ENCODE measurements at regions not wholly inside any gene's neighbourhood (a gene's known extent, or its start where the extent isn't known, plus 50 kb on each side); places are given as distances from the start of the nearest gene placed in this dataset.
A peak's percentile ranks its signal among the peaks of the same experiment; 100 is the strongest.

GRCh38 chr17:70006159-70006558, 68.9 kb upstream of the KCNJ16 start:
- H3K4me3 ChIP-seq (ENCODE audit: low read depth, low read length) = no peak overlapping the region
- no peak for TF ChIP-seq CTCF (IDR thresholded peaks at IDR 0.05; ENCODE audit: low read depth, low read length)
- peak; percentile 23 for DNase-seq (ENCODE audit: low read depth, low spot score)
- in situ Hi-C loops (cut with HindIII; ENCODE audit: low sequenced_read_pairs) = no loop called here

GRCh38 chr17:70011750-70012149, 63.3 kb upstream of the KCNJ16 start:
- in situ Hi-C loops (cut with HindIII; ENCODE audit: low sequenced_read_pairs) = no loop called here
- TF ChIP-seq CTCF (IDR thresholded peaks at IDR 0.05; ENCODE audit: low read depth, low read length) = no peak
- no peak for DNase-seq (ENCODE audit: low read depth, low spot score)
- no peak overlapping the region for H3K4me3 ChIP-seq (ENCODE audit: low read depth, low read length)

GRCh38 chr17:70013911-70014310, 61.1 kb upstream of the KCNJ16 start:
- no peak overlapping the region for H3K4me3 ChIP-seq (ENCODE audit: low read depth, low read length)
- peak; percentile 71 for DNase-seq (ENCODE audit: low read depth, low spot score)
- no peak for TF ChIP-seq CTCF (IDR thresholded peaks at IDR 0.05; ENCODE audit: low read depth, low read length)
- in situ Hi-C loops (cut with HindIII; ENCODE audit: low sequenced_read_pairs) = no loop called here

GRCh38 chr17:70017112-70017511, 57.9 kb upstream of the KCNJ16 start:
- no peak overlapping the region for H3K4me3 ChIP-seq (ENCODE audit: low read depth, low read length)
- in situ Hi-C loops (cut with HindIII; ENCODE audit: low sequenced_read_pairs) = no loop called here
- DNase-seq (ENCODE audit: low read depth, low spot score) = no peak
- no peak for TF ChIP-seq CTCF (IDR thresholded peaks at IDR 0.05; ENCODE audit: low read depth, low read length)

- in situ Hi-C loops (cut with HindIII; ENCODE audit: low sequenced_read_pairs) = no loop called here
- no peak overlapping the region for H3K4me3 ChIP-seq (ENCODE audit: low read depth, low read length)
- no peak for DNase-seq (ENCODE audit: low read depth, low spot score)
- no peak for TF ChIP-seq CTCF (IDR thresholded peaks at IDR 0.05; ENCODE audit: low read depth, low read length)
Measured at GRCh38 chr17:70017941-70018340, 57.1 kb upstream of the KCNJ16 start.

- in situ Hi-C loops (cut with HindIII; ENCODE audit: low sequenced_read_pairs) = no loop called here
- no peak for TF ChIP-seq CTCF (IDR thresholded peaks at IDR 0.05; ENCODE audit: low read depth, low read length)
- DNase-seq (ENCODE audit: low read depth, low spot score) = no peak
- H3K4me3 ChIP-seq (ENCODE audit: low read depth, low read length) = no peak overlapping the region
Measured at GRCh38 chr17:70021726-70022125, 53.3 kb upstream of the KCNJ16 start.

- no peak for TF ChIP-seq CTCF (IDR thresholded peaks at IDR 0.05; ENCODE audit: low read depth, low read length)
- no peak for DNase-seq (ENCODE audit: low read depth, low spot score)
- no peak overlapping the region for H3K4me3 ChIP-seq (ENCODE audit: low read depth, low read length)
- in situ Hi-C loops (cut with HindIII; ENCODE audit: low sequenced_read_pairs) = no loop called here
Measured at GRCh38 chr17:70022175-70022574, 52.9 kb upstream of the KCNJ16 start.
